ENCODE measurements at regions not wholly inside any gene's neighbourhood (a gene's known extent, or its start where the extent isn't known, plus 50 kb on each side); places are given as distances from the start of the nearest gene placed in this dataset.
"Not testable (repeated sequence)": the region's sequence is repeated elsewhere in the genome, so short reads cannot be mapped to it uniquely, and the experiment has no call there.

GRCh38 chr4:17012451-17012850 lies 114.0 kb upstream of the LDB2 start:
- H3K9me3 ChIP-seq: no peaks in the 10 kb centered on the region
- intact Hi-C loops (cut with DNase I): no loop called here
- H3K27ac ChIP-seq: no peak overlapping the region
- no peaks in the 10 kb centered on the region for H3K4me1 ChIP-seq (replicated peaks)
- TF ChIP-seq POLR2A (IDR thresholded peaks at IDR 0.05) (no peak), POLR2AphosphoS5 (IDR thresholded peaks at IDR 0.05) (no peak)
- H3K4me3 ChIP-seq: no peak overlapping the region
- H3K27me3 ChIP-seq (replicated peaks; ENCODE audit: insufficient read depth): no peaks in the 10 kb centered on the region
- H3K36me3 ChIP-seq: no peaks in the 10 kb centered on the region
- DNase-seq (ENCODE audit: low spot score): no peak
- WGBS: 44% methylated on average over 3 of the region's 3 CpGs

GRCh38 chr4:17010426-17011087 lies 112.1 kb upstream of the LDB2 start:
- Histone ChIP-seq H3K9me3 (no peaks in the 10 kb centered on the region), H3K27me3 (replicated peaks; ENCODE audit: insufficient read depth) (no peaks in the 10 kb centered on the region), H3K4me1 (replicated peaks) (no peaks in the 10 kb centered on the region), H3K4me3 (no peak overlapping the region), H3K27ac (no peak overlapping the region), H3K36me3 (no peaks in the 10 kb centered on the region)
- TF ChIP-seq POLR2AphosphoS5 (IDR thresholded peaks at IDR 0.05) (no peak), CTCF (IDR thresholded peaks at IDR 0.05) (no peak), POLR2A (IDR thresholded peaks at IDR 0.05) (no peak)
- 83% methylated on average over 13 of the region's 13 CpGs for WGBS
- DNase-seq (ENCODE audit: low spot score): no peak
- intact Hi-C loops (cut with DNase I): no loop called here

- TF ChIP-seq CTCF (IDR thresholded peaks at IDR 0.05) (no peak), POLR2A (IDR thresholded peaks at IDR 0.05) (no peak), POLR2AphosphoS5 (IDR thresholded peaks at IDR 0.05) (no peak)
- H3K27ac ChIP-seq: no peak overlapping the region
- WGBS: 79% methylated on average over 10 of the region's 10 CpGs
- H3K9me3 ChIP-seq: no peaks in the 10 kb centered on the region
- intact Hi-C loops (cut with DNase I): no loop called here
- no peak overlapping the region for H3K4me3 ChIP-seq
- DNase-seq (ENCODE audit: low spot score): no peak
- H3K4me1 ChIP-seq (replicated peaks): no peaks in the 10 kb centered on the region
- no peaks in the 10 kb centered on the region for H3K27me3 ChIP-seq (replicated peaks; ENCODE audit: insufficient read depth)
- no peaks in the 10 kb centered on the region for H3K36me3 ChIP-seq
These were observed 111.5 kb upstream of the LDB2 start for GRCh38 chr4:17009871-17010367.

- no peak for DNase-seq (ENCODE audit: low spot score)
- H3K4me3 ChIP-seq: no peak overlapping the region
- intact Hi-C loops (cut with DNase I): no loop called here
- WGBS: 78% methylated on average over 2 of the region's 2 CpGs
- no peaks in the 10 kb centered on the region for H3K4me1 ChIP-seq (replicated peaks)
- no peaks in the 10 kb centered on the region for H3K36me3 ChIP-seq
- H3K27me3 ChIP-seq (replicated peaks; ENCODE audit: insufficient read depth): no peaks in the 10 kb centered on the region
- H3K27ac ChIP-seq: no peak overlapping the region
- no peaks in the 10 kb centered on the region for H3K9me3 ChIP-seq
- no peak for TF ChIP-seq POLR2A (IDR thresholded peaks at IDR 0.05)
These were observed 110.4 kb upstream of the LDB2 start for GRCh38 chr4:17008834-17009345.

GRCh38 chr4:17003606-17004392 lies 105.4 kb upstream of the LDB2 start:
- intact Hi-C loops (cut with DNase I); DNase-seq (ENCODE audit: low spot score); H3K27me3 ChIP-seq (replicated peaks; ENCODE audit: insufficient read depth); H3K27ac ChIP-seq; H3K9me3 ChIP-seq; H3K4me3 ChIP-seq; H3K36me3 ChIP-seq; H3K4me1 ChIP-seq (replicated peaks): not testable (repeated sequence)
- WGBS: 72% methylated on average over 16 of the region's 16 CpGs

- intact Hi-C loops (cut with DNase I): no loop called here
- Histone ChIP-seq H3K4me3 (no peak overlapping the region), H3K27me3 (replicated peaks; ENCODE audit: insufficient read depth) (no peaks in the 10 kb centered on the region), H3K36me3 (no peaks in the 10 kb centered on the region), H3K4me1 (replicated peaks) (no peaks in the 10 kb centered on the region), H3K27ac (no peak overlapping the region), H3K9me3 (no peaks in the 10 kb centered on the region)
- 59% methylated on average over 1 of the region's 1 CpG for WGBS
- no peak for DNase-seq (ENCODE audit: low spot score)
- TF ChIP-seq CTCF (IDR thresholded peaks at IDR 0.05) (no peak), POLR2AphosphoS5 (IDR thresholded peaks at IDR 0.05) (no peak), POLR2A (IDR thresholded peaks at IDR 0.05) (no peak)
These were observed 97.0 kb upstream of the LDB2 start for GRCh38 chr4:16995451-16995850.

Data from prostate gland (tissue), 2 donors.